ENCODE measurements at regions not wholly inside any gene's neighbourhood (a gene's known extent, or its start where the extent isn't known, plus 50 kb on each side); places are given as distances from the start of the nearest gene placed in this dataset.

GRCh38 chr6:105692613-105693215 lies 289.8 kb upstream of the PREP start:
- TF ChIP-seq ZNF879 (CRISPR knock-in tag; IDR thresholded peaks at IDR 0.05) (no peak), BCLAF1 (IDR thresholded peaks at IDR 0.05) (no peak), MNT (IDR thresholded peaks at IDR 0.05) (no peak), ZFP62 (CRISPR knock-in tag; IDR thresholded peaks at IDR 0.05) (no peak), ZFP36 (IDR thresholded peaks at IDR 0.05; ENCODE audit: borderline replicate concordance, low read depth, low read length, partially characterized antibody) (no peak), ZNF121 (CRISPR knock-in tag; IDR thresholded peaks at IDR 0.05) (no peak), E2F1 (CRISPR knock-in tag; IDR thresholded peaks at IDR 0.05) (no peak), CTCF (CRISPR knock-in tag; IDR thresholded peaks at IDR 0.05) (no peak), ZNF503 (CRISPR knock-in tag; IDR thresholded peaks at IDR 0.05) (no peak), ZNF660 (CRISPR knock-in tag; IDR thresholded peaks at IDR 0.05; ENCODE audit: borderline replicate concordance, low read depth) (no peak), PHF8 (CRISPR knock-in tag; IDR thresholded peaks at IDR 0.05) (no peak), TAF15 (IDR thresholded peaks at IDR 0.05; ENCODE audit: low read depth, low read length, poor library complexity, severe bottlenecking) (no peak)
